ENCODE measurements at regions not wholly inside any gene's neighbourhood (a gene's known extent, or its start where the extent isn't known, plus 50 kb on each side); places are given as distances from the start of the nearest gene placed in this dataset.

DNA sequence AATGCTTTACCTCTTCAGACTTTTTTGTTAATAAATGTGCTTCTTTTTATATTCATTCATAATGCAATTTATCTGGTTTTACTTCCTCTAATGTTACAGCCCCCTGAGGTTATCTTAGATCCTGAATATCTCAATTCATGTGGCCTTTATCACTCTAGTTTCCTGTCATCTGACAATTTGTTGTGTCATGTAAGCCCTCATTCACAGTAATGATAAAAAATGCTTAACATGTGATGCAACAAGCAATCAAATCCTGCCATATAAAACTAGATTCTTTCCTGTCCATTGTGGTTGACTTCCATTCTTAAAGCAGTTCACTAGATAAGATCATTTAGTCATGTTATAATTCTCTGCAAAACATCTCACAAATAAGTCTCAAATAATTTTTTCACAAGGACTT, 991.2 kb upstream of the ACO1 start:
- BruUV-seq (replicated peaks) = no TSS peak
- H3K4me2 ChIP-seq (ENCODE audit: insufficient read depth, low read length) = no peak overlapping the region
- ChIA-PET CTCF (interaction anchor here (1.4 kb wide), 1 partner anchor 11 kb away, joined by 4 read pairs; no protein-coding TSS in a partner anchor), POLR2A (no interaction called here)
- H4K20me1 ChIP-seq (replicated peaks; ENCODE audit: control insufficient read depth, extremely low read depth, insufficient read depth, low read length) = no peaks in the 10 kb centered on the region
- H3K27me3 ChIP-seq (ENCODE audit: control insufficient read depth in 2 of 2, insufficient read depth in 2 of 2, low read length in 2 of 2) = no peaks in the 10 kb centered on the region
- H3K4me1 ChIP-seq (ENCODE audit: control insufficient read depth, extremely low read depth, insufficient read depth, low read length) = no peaks in the 10 kb centered on the region
- H3K36me3 ChIP-seq (ENCODE audit: control insufficient read depth in 2 of 2, extremely low read depth in 1 of 2, insufficient read depth in 2 of 2, low read length in 2 of 2) = no peaks in the 10 kb centered on the region
- no peak overlapping the region for H3K9ac ChIP-seq (replicated peaks; ENCODE audit: extremely low read depth, insufficient read depth, low read length)
- H3K27ac ChIP-seq (ENCODE audit: insufficient read depth, low read depth, low read length) = no peak overlapping the region
- intact Hi-C loops (cut with micrococcal nuclease) (loop anchor here (10.0 kb wide), 1 partner anchor 222 kb away; no protein-coding TSS in a partner anchor), dilution Hi-C loops (cut with MboI; ENCODE audit: extremely low pct_ligation_motif_present, low sequenced_read_pairs) (no loop called here)
- no peaks in the 10 kb centered on the region for H3K9me1 ChIP-seq (replicated peaks; ENCODE audit: control insufficient read depth, extremely low read depth, insufficient read depth, low read length)
- no peak for TF ChIP-seq EZH2 (IDR thresholded peaks at IDR 0.05; ENCODE audit: borderline replicate concordance, low read depth, low read length, severe bottlenecking)
- peak; percentile 57 for TF ChIP-seq GATA2 (IDR thresholded peaks at IDR 0.05; ENCODE audit: insufficient read depth, insufficient read length, low read depth, low read length)
- TF ChIP-seq CTCF (IDR thresholded peaks at IDR 0.05; ENCODE audit: extremely low read depth in 1 of 2, insufficient read depth in 1 of 2, low read depth in 1 of 2, low read length in 2 of 2) = no peak
- peak; percentile 56 for DNase-seq (ENCODE audit: low read depth, low spot score)
- no peaks in the 10 kb centered on the region for H3K79me2 ChIP-seq (ENCODE audit: control insufficient read depth, insufficient read depth, low read length)
- no peak overlapping the region for H3K4me3 ChIP-seq (replicated peaks in 1 of 3; ENCODE audit: insufficient read depth in 1 of 3, low read depth in 1 of 3, low read length in 3 of 3)
- H2AFZ ChIP-seq (ENCODE audit: low read depth, low read length) = no peak overlapping the region
- H3K9me3 ChIP-seq (replicated peaks; ENCODE audit: control insufficient read depth, insufficient read depth, low read length) = no peaks in the 10 kb centered on the region
- no peak for FAIRE-seq

DNA sequence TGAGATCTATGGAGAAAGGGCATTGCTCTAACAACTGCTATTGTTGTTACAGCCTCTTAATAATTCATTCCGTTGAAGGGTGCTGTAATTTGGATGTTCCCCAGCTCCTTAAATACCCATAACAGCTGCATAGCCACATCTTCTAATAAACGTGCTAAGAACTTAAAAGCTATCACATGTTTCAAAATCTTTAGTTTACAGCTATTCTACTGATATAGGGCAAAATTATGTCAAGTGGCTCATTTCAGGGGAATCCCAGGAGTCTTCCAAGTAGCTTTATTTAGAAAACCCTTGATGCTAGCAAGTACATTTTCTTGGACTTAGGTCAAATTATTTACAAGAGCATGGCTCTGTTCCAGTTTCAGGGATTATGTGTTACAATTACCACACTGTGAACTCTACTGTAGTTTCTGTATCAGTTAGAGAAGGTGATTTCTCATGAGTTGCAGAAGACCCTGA, 990.4 kb upstream of the ACO1 start:
- dilution Hi-C loops (cut with MboI; ENCODE audit: extremely low pct_ligation_motif_present, low sequenced_read_pairs) (no loop called here), intact Hi-C loops (cut with micrococcal nuclease) (loop anchor here (10.0 kb wide), 1 partner anchor 221 kb away; no protein-coding TSS in a partner anchor)
- Histone ChIP-seq H4K20me1 (replicated peaks; ENCODE audit: control insufficient read depth, extremely low read depth, insufficient read depth, low read length) (no peaks in the 10 kb centered on the region), H3K9me1 (replicated peaks; ENCODE audit: control insufficient read depth, extremely low read depth, insufficient read depth, low read length) (no peaks in the 10 kb centered on the region), H3K9ac (replicated peaks; ENCODE audit: extremely low read depth, insufficient read depth, low read length) (no peak overlapping the region), H3K4me1 (ENCODE audit: control insufficient read depth, extremely low read depth, insufficient read depth, low read length) (no peaks in the 10 kb centered on the region), H3K4me2 (ENCODE audit: insufficient read depth, low read length) (no peak overlapping the region), H2AFZ (ENCODE audit: low read depth, low read length) (no peak overlapping the region), H3K36me3 (ENCODE audit: control insufficient read depth in 2 of 2, extremely low read depth in 1 of 2, insufficient read depth in 2 of 2, low read length in 2 of 2) (no peaks in the 10 kb centered on the region), H3K27me3 (ENCODE audit: control insufficient read depth in 2 of 2, insufficient read depth in 2 of 2, low read length in 2 of 2) (no peaks in the 10 kb centered on the region), H3K9me3 (replicated peaks; ENCODE audit: control insufficient read depth, insufficient read depth, low read length) (no peaks in the 10 kb centered on the region), H3K4me3 (replicated peaks in 1 of 3; ENCODE audit: insufficient read depth in 1 of 3, low read depth in 1 of 3, low read length in 3 of 3) (no peak overlapping the region), H3K79me2 (ENCODE audit: control insufficient read depth, insufficient read depth, low read length) (no peaks in the 10 kb centered on the region), H3K27ac (ENCODE audit: insufficient read depth, low read depth, low read length) (no peak overlapping the region)
- no peak for FAIRE-seq
- DNase-seq (ENCODE audit: low read depth, low spot score) = peak; percentile 63
- BruUV-seq (replicated peaks) = no TSS peak
- CTCF ChIA-PET = interaction anchor here (1.0 to 1.4 kb wide), 3 partner anchors 10 to 89 kb away, joined by 3 to 6 read pairs (median 4); no protein-coding TSS in a partner anchor
- POLR2A ChIA-PET = no interaction called here
- TF ChIP-seq FOS (IDR thresholded peaks at IDR 0.05; ENCODE audit: borderline replicate concordance, insufficient read depth, low read length) = no peak
- TF ChIP-seq GATA2 (IDR thresholded peaks at IDR 0.05; ENCODE audit: insufficient read depth, insufficient read length, low read depth, low read length) = no peak
- no peak for TF ChIP-seq MAX (IDR thresholded peaks at IDR 0.05; ENCODE audit: insufficient read depth, insufficient read length)
- no peak for TF ChIP-seq EZH2 (IDR thresholded peaks at IDR 0.05; ENCODE audit: borderline replicate concordance, low read depth, low read length, severe bottlenecking)
- TF ChIP-seq POLR2A (IDR thresholded peaks at IDR 0.05; ENCODE audit: low read depth, low read length) = no peak
- TF ChIP-seq MYC (IDR thresholded peaks at IDR 0.05; ENCODE audit: low read depth, low read length) = no peak
- TF ChIP-seq POLR2AphosphoS5 (IDR thresholded peaks at IDR 0.05; ENCODE audit: insufficient read depth, low read depth, low read length) = no peak
- TF ChIP-seq JUN (IDR thresholded peaks at IDR 0.05; ENCODE audit: borderline replicate concordance, insufficient read depth, insufficient read length, low read depth) = no peak
- TF ChIP-seq CTCF (IDR thresholded peaks at IDR 0.05; ENCODE audit: extremely low read depth in 1 of 2, insufficient read depth in 1 of 2, low read depth in 1 of 2, low read length in 2 of 2) = no peak
